GM18505 (cell line): ENCODE measurements at regions not wholly inside any gene's neighbourhood (a gene's known extent, or its start where the extent isn't known, plus 50 kb on each side); places are given as distances from the start of the nearest gene placed in this dataset.

Experiments
- ATAC-seq: cut with Tn5 transposase; IDR thresholded peaks from one replicate; pipeline ENCODE4 v1.9.1; 2021; ENCODE audit not compliant: unreplicated experiment
- POLR2A ChIP-seq: IDR thresholded peaks from 4 replicates; pipeline ENCODE4 v1.6.1; 2011; ENCODE audit warnings: borderline replicate concordance; ENCODE audit not compliant: insufficient read depth, insufficient read length; ENCODE audit errors: extremely low read depth

DNA sequence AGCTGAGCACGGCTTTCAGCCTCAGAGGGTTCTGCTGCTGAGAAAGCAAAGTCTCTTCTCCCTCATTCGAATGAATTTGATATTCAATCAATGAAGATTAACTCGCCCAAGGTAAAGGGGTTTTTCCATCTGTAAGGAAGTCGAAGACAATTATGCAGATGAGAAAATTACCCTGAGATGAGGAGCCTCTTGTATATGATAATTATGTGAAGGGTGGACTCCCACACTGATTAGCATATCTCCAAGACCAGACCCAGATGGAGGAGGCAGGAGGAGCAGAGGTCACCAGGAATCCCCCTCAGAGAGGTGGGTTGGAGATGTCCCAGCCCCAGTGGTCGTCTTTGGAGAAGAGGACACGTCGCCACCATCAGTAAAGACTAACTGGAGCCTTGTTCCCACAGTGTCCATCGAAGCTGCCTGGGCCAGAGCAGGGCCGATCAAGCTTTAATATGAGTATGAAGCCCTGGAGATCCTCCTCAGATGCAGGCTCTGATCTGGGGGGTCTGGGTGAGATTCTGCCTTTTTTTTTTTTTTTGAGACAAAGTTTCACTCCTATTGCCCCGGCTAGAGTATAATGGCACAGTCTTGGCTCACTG lies 61.5 kb upstream of the LHX1 start:
- TF ChIP-seq POLR2A = no peak
- ATAC-seq = no peak

DNA sequence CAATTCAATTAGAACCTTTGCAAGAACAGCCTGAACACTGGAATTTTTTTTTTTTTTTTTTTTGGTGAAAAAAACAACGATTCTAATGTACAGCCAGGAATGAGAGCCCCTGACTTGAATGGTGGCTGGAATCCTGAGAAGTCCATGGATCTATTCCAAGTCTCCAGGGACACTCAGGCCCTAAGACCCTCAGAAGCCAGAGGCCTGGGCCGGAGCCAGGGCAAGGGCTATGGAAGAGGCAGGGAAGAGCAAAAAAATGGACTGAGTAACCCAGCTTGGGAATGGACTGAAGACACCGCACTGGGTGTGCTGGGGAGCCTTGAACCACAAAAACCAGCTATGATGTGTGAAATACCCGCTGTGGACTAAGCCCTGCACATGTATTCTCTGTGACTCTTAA lies 60.3 kb upstream of the LHX1 start:
- no peak for TF ChIP-seq POLR2A
- no peak for ATAC-seq

DNA sequence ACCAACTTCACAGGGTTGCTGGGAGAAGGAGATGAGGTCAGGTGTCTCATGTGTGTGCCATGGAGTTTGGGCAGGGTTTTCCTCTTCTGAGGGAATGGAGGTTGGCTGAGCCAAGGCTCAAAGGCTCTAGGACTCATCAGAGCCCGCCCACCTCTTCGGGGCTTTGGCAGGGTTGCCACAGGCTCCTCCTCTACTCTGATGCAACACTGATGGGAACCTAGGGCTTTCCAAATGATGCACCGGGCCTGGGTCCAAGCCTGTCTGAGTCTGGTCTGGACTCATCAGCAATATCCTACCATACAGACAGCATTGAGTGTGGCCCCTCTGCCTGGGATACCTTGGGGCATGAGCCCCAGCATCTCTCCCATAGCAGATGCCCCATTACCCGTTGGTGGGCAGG lies 59.5 kb upstream of the LHX1 start:
- no peak for TF ChIP-seq POLR2A
- no peak for ATAC-seq

DNA sequence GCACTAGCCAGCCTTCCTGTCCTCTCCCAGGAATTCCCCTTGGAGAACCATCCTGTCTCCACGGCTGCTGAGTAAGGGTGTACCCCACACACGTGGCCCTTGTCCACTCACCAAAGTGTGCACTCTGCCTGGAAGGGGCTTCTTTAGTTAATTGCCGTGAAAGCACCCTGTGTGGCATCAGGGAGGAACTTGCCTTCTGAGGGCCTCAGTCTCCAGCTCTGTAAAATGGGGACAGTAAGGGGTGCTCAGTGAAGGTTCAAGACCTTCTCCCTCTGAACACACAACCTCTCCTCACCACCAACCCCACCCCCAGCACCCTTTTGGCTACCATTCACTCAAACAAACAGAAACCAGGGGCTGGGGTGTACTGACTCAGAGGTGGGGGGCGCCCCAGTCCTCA lies 59.1 kb upstream of the LHX1 start:
- no peak for ATAC-seq
- TF ChIP-seq POLR2A = no peak

GRCh38 chr17:36879027-36879426 lies 58.2 kb upstream of the LHX1 start:
- no peak for ATAC-seq
- TF ChIP-seq POLR2A = no peak

GRCh38 chr17:36879624-36880131 lies 57.6 kb upstream of the LHX1 start:
- ATAC-seq = no peak
- TF ChIP-seq POLR2A = no peak

DNA sequence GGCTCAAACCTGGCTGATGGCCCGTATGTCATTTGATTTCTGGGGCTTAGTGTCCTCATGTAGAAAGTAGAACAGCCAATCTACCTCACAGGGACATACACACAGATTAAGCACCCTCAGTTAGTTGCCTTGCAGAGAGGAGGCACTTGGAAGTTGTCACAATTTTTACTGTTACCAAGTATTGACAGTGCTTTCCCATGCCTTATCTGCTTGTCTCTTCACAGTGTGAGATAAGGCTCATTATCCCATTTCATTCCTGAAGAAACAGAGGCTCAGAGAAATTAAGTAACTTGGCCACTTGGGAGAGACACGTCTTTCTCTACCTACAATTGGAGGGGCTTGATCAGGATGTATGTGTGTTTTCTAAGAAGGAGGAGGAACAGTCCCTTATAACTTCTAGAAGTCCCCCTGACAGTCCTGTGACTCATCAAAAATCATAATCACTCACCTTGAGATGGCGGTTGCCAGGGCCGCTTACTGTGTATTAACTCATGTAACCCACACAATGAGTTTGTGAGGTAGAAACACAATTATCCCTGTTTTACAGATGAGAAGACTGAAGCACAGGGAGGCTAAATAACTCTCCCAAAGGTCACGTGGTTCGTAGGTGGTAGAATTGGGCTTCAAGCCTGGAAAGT lies 56.9 kb upstream of the LHX1 start:
- no peak for TF ChIP-seq POLR2A
- no peak for ATAC-seq

DNA sequence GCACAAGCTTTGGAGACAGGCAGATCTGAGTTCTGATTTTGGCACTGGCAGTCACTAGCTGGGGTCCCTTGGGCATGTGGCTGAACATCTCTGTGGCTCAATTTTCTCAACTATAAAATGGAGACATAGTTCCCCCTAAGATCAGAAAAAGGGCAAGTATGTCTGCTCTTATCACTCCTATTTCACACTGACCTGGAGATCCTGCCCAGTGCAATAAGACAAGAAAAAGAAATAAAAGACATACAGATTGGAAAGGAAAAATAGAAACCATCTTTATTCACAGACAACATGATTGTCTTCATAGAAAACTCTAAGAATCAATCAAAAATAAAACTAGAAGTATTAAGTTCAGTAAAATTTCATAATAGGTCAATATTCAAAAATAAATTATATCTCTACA lies 56.0 kb upstream of the LHX1 start:
- ATAC-seq = no peak
- TF ChIP-seq POLR2A = no peak

DNA sequence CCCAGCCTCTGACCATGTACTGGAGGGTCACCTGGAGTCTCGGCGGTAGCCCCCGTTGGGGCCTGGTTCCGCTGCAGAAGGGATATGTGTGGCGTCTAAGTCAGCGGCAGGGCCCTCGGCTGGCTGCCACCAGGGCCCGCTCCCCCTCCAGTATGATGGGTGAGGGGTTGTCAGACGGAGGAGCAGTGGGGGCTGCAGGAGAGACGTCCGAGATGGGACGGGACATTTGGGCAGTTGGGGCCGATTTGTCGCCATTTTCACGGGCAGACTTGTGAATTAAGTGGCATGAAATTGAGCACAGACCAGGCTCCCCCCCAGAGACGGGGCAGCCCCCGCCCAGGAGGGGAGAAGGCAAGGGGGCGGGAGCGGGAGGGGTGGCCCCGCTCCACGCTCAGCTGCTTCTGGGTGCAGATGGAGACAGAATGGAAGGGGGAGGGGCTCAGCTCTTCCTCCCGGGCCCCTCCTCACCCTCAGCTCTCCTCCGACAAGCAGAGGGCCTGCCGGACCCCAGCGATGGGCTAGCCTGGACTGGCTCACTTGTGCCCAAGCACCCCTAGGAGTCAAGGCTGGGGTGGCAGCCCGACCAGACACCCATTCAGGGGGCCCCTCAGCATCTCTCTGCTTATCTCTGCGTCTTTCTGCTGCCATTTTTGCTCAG lies 52.7 kb upstream of the LHX1 start:
- no peak for ATAC-seq
- no peak for TF ChIP-seq POLR2A

GRCh38 chr17:36885153-36885735 lies 52.0 kb upstream of the LHX1 start:
- no peak for ATAC-seq
- no peak for TF ChIP-seq POLR2A

DNA sequence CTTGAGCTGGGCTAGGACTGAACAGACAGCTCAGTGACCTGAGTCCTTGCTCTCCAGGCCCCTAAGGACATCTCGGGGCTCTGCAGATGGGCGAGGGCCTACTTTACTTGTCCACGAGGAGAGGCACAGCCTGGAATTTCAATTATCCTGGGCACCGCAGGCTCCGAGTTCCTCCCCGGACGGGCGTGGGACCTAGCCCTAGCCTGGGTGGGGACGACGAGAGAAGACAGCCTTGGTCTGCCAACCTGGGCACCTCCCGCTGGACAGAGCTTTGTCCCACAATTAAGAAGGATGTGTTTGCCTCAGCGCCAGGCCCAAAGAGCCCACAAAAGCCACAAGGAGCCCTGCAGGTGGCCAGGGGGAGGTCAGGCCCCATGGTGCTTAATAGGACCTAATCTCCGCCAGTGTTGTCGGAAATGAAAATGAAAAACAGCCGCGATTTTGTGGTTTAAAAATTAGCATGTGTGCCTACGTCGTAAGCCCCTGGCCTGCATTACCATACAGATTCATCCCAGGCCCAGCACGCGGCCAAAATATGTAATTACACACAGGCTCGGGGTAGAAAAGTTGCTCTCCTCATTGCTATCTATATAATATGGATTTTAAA lies 51.4 kb upstream of the LHX1 start:
- no peak for TF ChIP-seq POLR2A
- ATAC-seq = no peak
